ENCODE measurements at regions not wholly inside any gene's neighbourhood (a gene's known extent, or its start where the extent isn't known, plus 50 kb on each side); places are given as distances from the start of the nearest gene placed in this dataset.
A peak's percentile ranks its signal among the peaks of the same experiment; 100 is the strongest.
"Not testable (repeated sequence)": the region's sequence is repeated elsewhere in the genome, so short reads cannot be mapped to it uniquely, and the experiment has no call there.

DNA sequence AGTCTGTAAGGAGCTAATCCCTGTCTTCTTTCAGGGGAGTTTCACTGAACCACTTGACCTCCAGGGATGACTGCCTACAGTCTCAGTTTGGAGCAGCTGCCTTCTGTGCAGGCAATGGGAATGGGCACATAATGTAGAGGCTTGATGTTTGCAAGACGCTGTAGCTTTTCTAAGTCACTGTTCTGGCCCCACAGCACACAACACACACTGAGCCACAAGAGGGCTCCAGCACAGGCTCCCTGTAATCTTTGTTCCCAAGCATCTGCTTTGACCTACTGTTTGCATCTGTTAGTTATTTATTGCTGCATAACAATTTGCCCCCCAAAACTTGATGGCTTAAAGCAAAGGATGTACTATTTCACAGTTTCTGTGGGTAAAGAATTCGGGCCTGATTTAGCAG lies 419.0 kb upstream of the ASIC2 start:
- no peaks in the 10 kb centered on the region for H3K4me1 ChIP-seq
- H3K27ac ChIP-seq, result no peak overlapping the region
- no peaks in the 10 kb centered on the region for H3K27me3 ChIP-seq
- 58 to 73% methylated on average over 2 of the region's 2 CpGs for WGBS, 2 donors
- H3K36me3 ChIP-seq, result no peaks in the 10 kb centered on the region
- TF ChIP-seq, protein P1, sequence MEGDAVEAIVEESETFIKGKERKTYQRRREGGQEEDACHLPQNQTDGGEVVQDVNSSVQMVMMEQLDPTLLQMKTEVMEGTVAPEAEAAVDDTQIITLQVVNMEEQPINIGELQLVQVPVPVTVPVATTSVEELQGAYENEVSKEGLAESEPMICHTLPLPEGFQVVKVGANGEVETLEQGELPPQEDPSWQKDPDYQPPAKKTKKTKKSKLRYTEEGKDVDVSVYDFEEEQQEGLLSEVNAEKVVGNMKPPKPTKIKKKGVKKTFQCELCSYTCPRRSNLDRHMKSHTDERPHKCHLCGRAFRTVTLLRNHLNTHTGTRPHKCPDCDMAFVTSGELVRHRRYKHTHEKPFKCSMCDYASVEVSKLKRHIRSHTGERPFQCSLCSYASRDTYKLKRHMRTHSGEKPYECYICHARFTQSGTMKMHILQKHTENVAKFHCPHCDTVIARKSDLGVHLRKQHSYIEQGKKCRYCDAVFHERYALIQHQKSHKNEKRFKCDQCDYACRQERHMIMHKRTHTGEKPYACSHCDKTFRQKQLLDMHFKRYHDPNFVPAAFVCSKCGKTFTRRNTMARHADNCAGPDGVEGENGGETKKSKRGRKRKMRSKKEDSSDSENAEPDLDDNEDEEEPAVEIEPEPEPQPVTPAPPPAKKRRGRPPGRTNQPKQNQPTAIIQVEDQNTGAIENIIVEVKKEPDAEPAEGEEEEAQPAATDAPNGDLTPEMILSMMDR (IDR thresholded peaks at IDR 0.05), result no peak
- TF ChIP-seq POLR2A (IDR thresholded peaks at IDR 0.05) (no peak), EP300 (IDR thresholded peaks at IDR 0.05) (no peak)
- H3K9me3 ChIP-seq, result no peaks in the 10 kb centered on the region
- H3K4me3 ChIP-seq, result no peak overlapping the region
- DNase-seq (ENCODE audit: low spot score in 2 of 2), result no peak

DNA sequence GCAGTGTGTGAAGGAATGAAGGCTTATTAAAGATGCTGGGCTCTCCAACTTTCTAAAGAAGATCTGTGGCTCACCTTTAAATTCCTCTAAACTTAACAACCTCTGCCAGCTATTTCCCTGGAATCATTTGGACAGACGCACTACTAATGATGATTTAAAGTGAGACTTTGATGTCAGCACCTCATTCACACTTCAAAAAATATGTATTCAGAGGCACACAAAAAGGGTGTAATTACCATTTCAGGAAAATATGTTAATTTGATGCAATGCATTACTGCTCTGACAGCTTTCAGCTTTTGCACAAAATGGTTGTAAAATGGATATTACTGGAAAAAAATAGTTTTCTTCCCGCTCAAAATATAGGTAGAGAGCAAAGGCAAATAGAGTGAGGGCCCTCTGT lies 423.9 kb upstream of the ASIC2 start:
- Histone ChIP-seq H3K36me3 (no peaks in the 10 kb centered on the region), H3K9me3 (no peaks in the 10 kb centered on the region), H3K27me3 (no peaks in the 10 kb centered on the region), H3K4me1 (no peaks in the 10 kb centered on the region), H3K4me3 (no peak overlapping the region), H3K27ac (no peak overlapping the region)
- TF ChIP-seq POLR2A (IDR thresholded peaks at IDR 0.05), result no peak
- TF ChIP-seq, protein P1 (IDR thresholded peaks at IDR 0.05), result no peak
- TF ChIP-seq EP300 (IDR thresholded peaks at IDR 0.05), result no peak
- DNase-seq (ENCODE audit: low spot score in 2 of 2), result no peak
- 64 to 80% methylated on average over 2 of the region's 2 CpGs for WGBS, 2 donors

DNA sequence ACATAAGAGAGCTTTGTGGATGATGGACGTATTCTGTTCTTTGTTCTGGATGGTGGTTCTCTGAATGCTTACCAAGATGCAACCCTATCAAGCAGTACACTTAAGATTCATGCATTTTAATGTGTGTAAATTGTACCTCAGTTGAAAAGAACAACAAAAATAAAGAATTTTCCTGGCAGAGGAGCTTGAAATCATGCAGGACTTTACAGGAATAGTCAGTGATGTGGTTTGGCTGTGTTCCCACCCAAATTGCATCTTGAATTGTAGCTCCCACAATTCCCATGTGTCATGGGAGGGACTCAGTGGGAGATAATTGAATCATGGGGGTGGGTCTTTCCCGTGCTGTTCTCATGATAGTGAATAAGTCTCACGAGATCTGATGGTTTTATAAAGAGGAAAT lies 430.6 kb upstream of the ASIC2 start:
- not testable (repeated sequence) for H3K4me1 ChIP-seq, H3K36me3 ChIP-seq, H3K4me3 ChIP-seq, H3K27ac ChIP-seq, H3K9me3 ChIP-seq, H3K27me3 ChIP-seq
- peak in 1 of 2 donors; percentile 5 for DNase-seq (ENCODE audit: low spot score in 2 of 2)
- 44 to 47% methylated on average over 3 of the region's 3 CpGs for WGBS, 2 donors

DNA sequence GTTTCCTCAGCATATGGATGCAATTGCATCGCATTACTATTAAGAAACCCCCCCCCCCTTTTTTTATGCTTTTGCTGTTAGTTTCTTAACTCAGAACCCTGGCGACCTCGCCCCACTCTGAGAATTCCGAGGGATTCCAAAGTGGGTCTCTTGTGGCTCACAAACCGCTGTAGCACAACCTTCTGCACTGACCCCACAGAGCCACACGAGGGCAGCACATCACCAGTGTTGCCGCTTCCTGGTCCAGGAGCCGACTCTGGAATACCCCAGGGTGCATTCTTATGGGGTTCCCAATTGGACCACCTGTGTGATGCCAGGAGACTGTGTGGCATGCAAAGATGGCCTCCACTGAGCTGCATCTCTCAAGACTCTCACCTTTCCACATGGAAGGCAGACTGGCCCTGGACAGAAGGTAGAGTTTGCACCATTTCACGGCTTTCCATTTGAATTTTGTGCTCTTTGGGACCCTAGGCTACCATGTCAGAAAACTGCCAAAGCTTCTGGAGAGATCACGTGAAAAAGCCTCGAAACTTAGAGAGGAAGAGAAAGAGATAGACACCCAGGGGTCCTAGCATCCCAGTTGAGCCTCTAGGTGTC lies 432.7 kb upstream of the ASIC2 start:
- no peak for DNase-seq (ENCODE audit: low spot score in 2 of 2)
- Histone ChIP-seq H3K36me3 (no peaks in the 10 kb centered on the region), H3K4me3 (no peak overlapping the region), H3K27ac (no peak overlapping the region), H3K9me3 (peaks cover 0 to 5% (median 0%) of the 10 kb centered on the region in 4 donors), H3K4me1 (no peaks in the 10 kb centered on the region), H3K27me3 (peaks cover 0 to 9% of the 10 kb centered on the region in 2 donors)
- TF ChIP-seq EP300 (IDR thresholded peaks at IDR 0.05) (no peak), POLR2A (IDR thresholded peaks at IDR 0.05) (no peak)
- TF ChIP-seq, protein P1 (IDR thresholded peaks at IDR 0.05), result peak in 3 of 5 experiments; percentile 20 to 28 (median 24)
- 24 to 33% methylated on average over 11 of the region's 11 CpGs for WGBS, 2 donors

DNA sequence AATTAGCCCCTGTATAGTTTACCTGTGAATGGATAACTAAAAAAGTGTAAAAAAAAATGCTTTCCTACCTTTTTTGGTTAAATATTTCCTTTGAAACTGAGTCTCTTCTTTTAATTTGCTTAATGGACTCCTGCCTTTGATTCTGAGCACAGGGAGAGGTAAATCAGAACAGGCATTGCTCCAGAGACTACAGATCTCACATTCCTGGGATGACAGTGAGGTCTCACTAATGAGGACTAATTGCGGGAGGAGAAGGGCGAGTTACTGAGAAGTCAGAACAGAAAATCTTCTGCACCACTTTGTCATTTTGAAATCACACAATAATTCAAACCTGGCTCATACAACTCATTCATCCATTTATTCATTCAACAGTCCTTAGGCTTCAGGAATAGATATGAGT lies 437.0 kb upstream of the ASIC2 start:
- Histone ChIP-seq H3K4me3 (no peak overlapping the region), H3K27me3 (peaks cover 0 to 10% of the 10 kb centered on the region in 2 donors), H3K9me3 (peaks cover 0 to 7% (median 0%) of the 10 kb centered on the region in 4 donors), H3K4me1 (no peaks in the 10 kb centered on the region), H3K27ac (no peak overlapping the region), H3K36me3 (no peaks in the 10 kb centered on the region)
- WGBS, 2 donors, result 31% methylated on average over 2 of the region's 2 CpGs
- no peak for DNase-seq (ENCODE audit: low spot score in 2 of 2)
- TF ChIP-seq POLR2A (IDR thresholded peaks at IDR 0.05), result no peak
- TF ChIP-seq EP300 (IDR thresholded peaks at IDR 0.05), result no peak
- TF ChIP-seq, protein P1 (IDR thresholded peaks at IDR 0.05), result no peak

DNA sequence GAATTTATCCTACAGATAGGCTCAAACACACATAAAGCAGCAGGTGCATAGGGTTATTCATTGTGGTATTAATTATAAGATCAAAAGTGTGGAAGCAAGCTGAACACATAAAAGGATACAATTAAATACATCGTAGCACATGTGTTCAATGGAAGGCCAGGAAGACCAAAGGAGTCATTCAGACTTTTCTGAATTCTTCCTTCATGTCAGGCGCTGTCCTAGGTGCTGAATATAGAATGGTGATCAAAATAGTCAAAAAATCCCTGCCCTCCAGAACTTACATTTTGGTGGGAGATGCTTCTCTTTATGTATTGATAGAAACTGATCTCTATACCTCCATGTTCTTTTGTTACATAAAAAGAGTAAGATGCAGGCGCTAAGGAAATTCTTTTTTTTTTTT lies 439.0 kb upstream of the ASIC2 start:
- DNase-seq (ENCODE audit: low spot score in 2 of 2), result no peak
- peaks cover 0 to 2% (median 0%) of the 10 kb centered on the region in 4 donors for H3K9me3 ChIP-seq
- H3K27me3 ChIP-seq, result peaks cover 0 to 18% of the 10 kb centered on the region in 2 donors
- H3K4me1 ChIP-seq, result no peaks in the 10 kb centered on the region
- 30 to 31% methylated on average over 3 of the region's 3 CpGs for WGBS, 2 donors
- H3K27ac ChIP-seq, result no peak overlapping the region
- H3K4me3 ChIP-seq, result no peak overlapping the region
- TF ChIP-seq, protein P1 (IDR thresholded peaks at IDR 0.05), result no peak
- H3K36me3 ChIP-seq, result no peaks in the 10 kb centered on the region
